Activated CD8-positive, alpha-beta memory T cell treated with anti-CD3 and anti-CD28 coated beads, Interleukin-2, amount 50 U/mL, for 1 hour (primary cell): ENCODE measurements at regions not wholly inside any gene's neighbourhood (a gene's known extent, or its start where the extent isn't known, plus 50 kb on each side); places are given as distances from the start of the nearest gene placed in this dataset.

ENCODE experiments used
- DNase-seq: peaks from one replicate; pipeline ENCODE4 v3.0.0-alpha.2; 2020; ENCODE audit errors: extremely low read depth

DNA sequence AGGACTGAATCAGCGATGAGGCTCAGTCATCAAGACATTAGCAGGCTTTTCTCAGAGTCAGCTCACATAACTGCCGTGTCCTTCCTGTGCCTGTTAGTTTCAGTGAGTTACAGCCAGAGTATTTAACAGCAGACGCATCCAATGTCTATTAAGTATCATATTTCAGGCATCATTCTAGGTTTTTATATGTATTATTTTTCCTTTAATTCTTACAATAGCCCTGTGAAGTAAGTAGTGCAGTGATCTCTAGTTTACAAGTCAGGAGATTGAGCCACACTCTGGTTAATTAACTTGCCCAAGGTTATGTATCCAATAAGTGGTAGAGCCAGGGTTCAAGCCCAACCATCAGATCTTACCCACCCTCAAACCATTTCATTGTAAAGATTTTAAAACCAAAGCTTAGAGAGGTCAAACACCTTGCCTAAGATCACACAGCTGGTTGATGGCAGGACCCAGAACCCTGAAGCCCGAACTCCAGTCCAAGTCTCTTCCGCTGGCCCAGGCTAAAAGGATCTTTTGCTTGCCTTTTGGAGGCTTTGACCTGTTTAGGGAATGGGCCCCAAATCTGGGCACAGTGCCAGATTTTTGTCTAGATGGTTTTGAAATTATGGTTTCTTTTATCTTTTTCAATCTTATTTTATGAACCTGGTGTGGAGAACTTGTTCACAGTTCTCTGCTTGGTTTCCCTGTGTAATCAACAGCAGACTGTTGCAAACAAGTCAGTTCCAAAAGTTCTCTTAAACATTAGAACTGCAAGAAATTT is 261.2 kb upstream of the CLINT1 start:
- no peak for DNase-seq

GRCh38 chr5:158117467-158118160 is 258.7 kb upstream of the CLINT1 start:
- DNase-seq, result no peak

GRCh38 chr5:158116965-158117364 is 258.0 kb upstream of the CLINT1 start:
- DNase-seq, result no peak

GRCh38 chr5:158115468-158115867 is 256.5 kb upstream of the CLINT1 start:
- DNase-seq, result no peak

DNA sequence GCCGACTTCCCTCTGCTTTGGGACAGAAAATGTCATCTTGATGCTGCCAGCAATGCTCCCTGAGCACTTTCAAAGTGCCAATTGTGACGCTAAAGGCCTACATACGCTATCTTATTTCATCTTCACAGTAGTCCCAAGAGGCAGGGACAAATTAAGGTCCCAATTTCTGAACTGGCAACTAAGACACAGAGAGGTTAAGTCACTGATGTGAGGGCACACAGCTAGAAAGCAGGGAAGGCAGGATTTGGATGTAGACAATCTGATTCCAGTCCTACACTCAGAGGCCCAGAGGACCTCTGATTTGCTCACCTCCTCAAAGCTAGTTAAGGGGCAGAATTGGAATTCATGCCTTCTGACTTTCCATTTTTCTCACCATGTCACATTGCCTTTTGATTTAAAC is 249.2 kb upstream of the CLINT1 start:
- DNase-seq, result no peak

DNA sequence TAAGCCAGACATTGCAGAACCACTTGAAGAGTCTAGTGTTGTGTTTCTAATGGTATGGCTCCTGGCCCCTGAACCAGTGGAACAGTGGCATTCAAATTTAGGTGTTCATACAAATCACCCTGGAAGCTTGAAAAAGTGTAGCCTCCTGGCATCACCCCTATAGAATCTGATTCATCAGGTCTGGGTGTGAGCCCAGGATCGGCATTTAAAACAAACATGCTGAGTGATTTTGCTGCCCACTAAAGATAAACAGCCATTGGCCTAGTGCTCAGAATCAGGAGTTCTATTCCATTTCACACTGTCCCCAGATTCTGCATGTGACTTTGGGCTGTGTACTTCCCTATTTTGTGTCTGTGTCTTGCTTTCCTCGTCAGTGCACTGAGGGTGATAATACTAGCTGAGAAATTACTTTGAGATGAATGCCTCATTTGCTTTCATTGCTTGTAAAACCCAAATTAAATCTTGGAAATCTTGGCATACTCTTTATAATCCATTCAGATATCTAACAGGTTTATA is 241.5 kb upstream of the CLINT1 start:
- DNase-seq, result no peak

DNA sequence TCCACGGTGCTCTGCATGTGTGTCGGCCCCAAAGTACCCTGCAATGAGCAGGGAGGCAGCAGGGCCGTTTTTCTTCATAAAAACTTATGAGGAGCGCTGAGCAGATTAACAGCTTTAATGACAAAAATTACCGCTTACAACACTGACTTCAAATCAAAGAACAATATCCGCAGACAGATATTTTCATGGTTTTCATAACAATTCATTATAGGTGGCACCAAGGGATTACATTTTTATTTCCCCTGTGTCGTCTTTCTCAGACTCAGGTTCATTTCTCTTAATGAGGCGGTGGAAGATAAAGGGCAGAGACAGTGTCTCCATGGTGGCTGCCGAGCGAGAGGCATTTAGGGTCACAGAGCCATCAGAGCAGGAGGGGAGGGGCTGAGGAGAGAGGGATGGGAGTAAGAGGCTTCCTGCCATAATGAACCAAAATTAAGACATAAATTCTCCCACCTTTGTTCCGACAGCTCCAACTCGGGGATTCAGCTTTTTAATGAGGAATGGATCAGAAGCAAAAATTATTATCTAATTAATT is 240.7 kb upstream of the CLINT1 start:
- DNase-seq, result no peak

GRCh38 chr5:158096835-158097234 is 237.9 kb upstream of the CLINT1 start:
- no peak for DNase-seq

DNA sequence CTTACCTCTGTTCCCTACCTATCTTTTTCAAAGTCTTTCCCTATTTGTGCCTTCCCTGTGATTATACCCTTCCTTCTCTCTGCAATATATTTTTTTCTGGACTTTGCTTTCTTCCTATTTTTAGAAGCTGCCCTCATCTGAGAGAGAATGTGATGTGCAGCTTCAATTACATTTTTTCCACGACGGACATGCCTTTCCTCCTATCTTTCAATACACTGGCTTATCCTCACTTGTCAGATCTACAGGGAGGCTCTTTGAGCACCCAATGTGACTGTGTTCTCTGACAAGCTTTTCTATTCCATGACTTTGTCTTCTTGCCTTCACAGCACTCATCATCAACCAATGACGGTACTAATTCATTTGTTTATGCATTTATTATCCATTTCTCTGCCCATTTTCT is 227.9 kb upstream of the CLINT1 start:
- no peak for DNase-seq

- DNase-seq, result no peak
Observed at GRCh38 chr5:158084292-158084691, 225.3 kb upstream of the CLINT1 start.

- DNase-seq, result no peak
Observed at GRCh38 chr5:158082696-158083287, 223.8 kb upstream of the CLINT1 start.

DNA sequence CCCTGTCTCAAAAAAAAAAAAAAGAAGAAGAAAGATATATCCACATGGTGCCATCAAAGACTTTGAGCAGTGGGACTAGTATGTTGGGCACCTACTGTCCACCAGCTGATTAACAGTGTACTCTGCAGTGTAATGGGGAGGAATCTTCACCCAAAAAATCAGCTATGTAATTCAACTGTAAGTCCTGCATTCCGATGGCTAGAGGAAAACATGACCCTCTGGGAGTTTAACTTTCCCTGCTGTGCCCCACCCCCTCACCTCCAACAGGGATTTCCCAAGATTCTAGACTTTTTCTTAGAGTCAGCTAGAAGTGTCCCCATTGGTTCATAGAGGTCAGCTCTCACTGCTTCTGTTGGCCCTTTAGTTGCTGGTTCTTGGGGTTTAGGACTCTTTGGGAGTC is 221.2 kb upstream of the CLINT1 start:
- no peak for DNase-seq

DNA sequence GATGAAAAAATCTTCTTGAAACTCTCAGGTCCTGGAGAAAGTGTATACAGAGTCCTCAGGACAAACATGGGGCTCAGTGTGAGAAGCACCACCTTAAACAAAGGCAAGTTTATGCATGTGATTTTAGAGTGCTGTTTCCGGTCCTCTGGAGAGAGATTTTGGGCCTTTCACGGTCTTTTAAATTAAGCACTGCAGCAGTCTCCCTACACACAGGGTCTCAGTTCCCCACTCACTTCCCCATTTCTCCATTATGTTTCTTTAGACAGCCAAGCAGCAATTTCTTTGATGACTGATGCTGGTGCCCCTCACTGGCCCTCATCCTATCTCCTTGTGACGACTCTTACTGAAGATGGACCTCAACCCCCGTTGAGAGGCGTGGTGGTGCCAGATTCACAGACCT is 220.2 kb upstream of the CLINT1 start:
- no peak for DNase-seq

DNA sequence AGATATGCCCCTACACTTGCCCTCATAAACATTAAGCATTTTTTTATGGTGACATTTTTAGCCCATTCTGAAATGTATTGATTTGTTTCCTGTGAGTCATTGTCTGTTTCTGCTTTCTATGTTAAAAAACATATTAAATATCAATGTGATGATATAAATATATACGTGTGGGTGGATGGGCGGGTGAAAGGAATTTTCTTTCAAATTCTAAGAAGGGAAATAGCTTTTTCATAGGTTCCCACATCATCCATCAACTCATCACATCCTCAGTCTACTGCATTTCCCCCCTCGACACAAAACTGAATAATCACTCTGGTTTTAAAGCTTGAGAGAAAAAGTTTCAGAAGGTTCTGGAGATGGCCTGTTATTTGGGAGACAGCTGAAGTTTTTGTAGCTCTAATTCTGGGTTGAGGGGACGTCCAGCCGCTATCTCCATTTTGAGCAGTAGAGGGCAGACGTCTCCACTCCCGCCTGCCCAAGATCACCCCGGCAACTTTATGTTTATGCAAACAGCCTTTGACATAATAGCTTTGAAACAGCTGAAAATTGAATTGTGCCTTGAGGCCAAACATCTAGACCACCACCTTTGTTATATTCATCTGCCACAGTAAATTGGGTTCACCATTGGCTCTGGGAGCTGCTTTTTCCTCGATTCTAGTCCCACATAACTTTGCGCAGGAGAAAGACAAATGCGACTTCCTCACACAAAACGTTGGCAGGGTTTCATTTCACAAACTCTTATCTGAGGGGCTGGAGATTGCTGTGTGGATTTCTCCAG is 216.2 kb upstream of the CLINT1 start:
- no peak for DNase-seq

DNA sequence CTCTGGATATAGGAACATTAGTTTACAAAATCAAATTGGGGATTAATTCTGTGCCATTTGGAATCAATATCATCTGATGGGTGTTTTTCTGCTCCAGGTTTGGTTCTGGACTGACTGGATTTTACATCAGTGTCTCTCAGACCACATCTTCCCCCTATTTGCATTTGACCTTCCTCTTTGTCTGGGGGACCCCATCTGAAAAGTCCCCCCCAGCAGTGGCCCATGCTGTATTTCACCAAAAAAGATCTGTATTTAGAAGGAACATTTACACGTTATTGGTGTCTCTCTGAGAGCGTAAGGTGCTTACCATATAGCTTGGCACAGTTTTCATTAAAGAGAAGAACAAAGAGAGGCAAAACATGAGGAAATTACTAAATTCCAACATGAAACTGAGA is 215.6 kb upstream of the CLINT1 start:
- DNase-seq, result no peak

GRCh38 chr5:158070859-158071258 is 211.9 kb upstream of the CLINT1 start:
- DNase-seq, result no peak

DNA sequence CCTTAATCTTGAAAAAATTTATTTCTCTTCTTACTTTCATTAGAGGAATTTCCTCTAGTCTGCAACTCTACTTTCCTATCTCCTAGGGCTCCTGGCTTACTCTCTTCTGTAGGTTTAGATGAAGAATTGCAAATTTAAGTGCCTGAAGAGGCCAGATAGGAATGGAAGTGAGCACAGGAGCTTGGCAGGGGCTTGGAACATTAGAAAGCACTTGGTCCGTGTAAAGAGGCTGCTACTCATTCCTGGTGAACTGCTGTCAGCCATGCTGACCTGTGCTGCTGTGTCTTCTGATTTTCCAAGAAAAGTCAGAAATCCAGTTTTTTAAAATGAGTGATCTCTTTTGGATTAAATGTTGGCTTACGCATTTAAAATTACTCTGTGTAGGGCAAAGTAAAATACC is 210.9 kb upstream of the CLINT1 start:
- DNase-seq, result no peak

DNA sequence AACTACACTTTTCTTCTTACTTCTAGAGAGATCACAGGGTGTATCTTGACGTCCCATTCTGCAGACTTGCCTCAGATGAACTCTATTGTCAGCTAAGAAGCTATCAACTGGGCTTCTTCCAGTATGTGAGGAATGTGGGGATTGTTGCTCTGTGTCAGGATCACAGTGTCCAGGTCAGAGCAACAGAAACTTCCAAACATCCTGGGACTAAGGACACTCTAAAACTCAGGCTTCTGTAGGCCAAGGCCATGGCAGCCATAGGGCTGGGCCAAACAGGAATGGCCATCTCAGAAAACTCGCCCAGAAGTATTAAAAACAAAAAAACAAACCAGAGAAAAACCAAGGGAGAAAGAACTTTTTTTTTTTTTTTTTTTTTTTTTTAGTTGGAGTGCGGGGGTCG is 210.0 kb upstream of the CLINT1 start:
- no peak for DNase-seq

GRCh38 chr5:158066076-158066475 is 207.1 kb upstream of the CLINT1 start:
- DNase-seq, result no peak

DNA sequence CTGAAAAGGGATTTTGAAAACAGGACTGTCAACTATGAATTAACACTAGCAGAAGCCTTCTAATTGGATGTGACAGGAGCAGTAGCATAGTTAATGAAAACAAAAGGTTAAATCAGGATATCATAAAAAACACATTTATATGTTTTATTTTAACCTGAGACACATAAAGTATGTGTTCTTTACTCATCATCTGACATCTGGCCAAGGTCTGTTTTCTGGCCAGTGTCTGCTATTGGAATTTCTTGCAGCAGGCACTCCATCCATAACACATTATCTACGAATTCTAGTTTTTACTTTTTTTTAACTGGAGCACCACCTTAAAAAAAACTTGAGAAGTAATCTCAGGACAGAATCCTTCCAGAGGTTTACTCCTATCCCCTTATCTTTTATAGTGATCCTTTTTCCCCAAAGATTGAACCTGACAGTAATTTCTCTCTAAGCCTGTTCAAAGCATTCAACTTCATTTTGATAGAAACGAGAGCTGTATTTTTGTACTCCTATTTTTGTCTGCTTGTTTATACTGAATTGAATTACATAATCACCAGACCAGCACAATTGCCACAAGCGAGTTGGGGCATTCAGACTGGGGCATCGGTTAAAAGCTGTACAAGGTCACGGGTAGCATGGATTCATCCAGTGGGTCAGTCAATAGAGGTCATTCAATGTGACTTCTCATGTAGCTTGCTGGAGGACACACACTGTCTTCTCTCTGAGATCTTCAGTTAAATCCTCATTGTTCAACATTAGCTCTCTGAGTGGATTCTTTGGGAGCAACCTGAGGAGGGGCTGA is 205.6 kb upstream of the CLINT1 start:
- no peak for DNase-seq

- DNase-seq, result no peak
Observed at GRCh38 chr5:158063052-158063451, 204.1 kb upstream of the CLINT1 start.
